COLO668 (cell line): ENCODE measurements at regions not wholly inside any gene's neighbourhood (a gene's known extent, or its start where the extent isn't known, plus 50 kb on each side); places are given as distances from the start of the nearest gene placed in this dataset.

ENCODE experiments used
- DNase-seq: peaks from one replicate; lab custom pipeline; 2025; ENCODE audit not compliant: unreplicated experiment; lab: John Stamatoyannopoulos, UW

GRCh38 chr11:80900265-80900664, 1459.4 kb upstream of the TENM4 start:
- no peak for DNase-seq

GRCh38 chr11:80899381-80899780, 1458.6 kb upstream of the TENM4 start:
- DNase-seq = no peak

- DNase-seq = no peak
Measured at GRCh38 chr11:80898910-80899309, 1458.1 kb upstream of the TENM4 start.

GRCh38 chr11:80886684-80887083, 1445.9 kb upstream of the TENM4 start:
- DNase-seq = no peak

GRCh38 chr11:80873310-80873999, 1432.6 kb upstream of the TENM4 start:
- no peak for DNase-seq

- no peak for DNase-seq
Measured at GRCh38 chr11:80872116-80872728, 1431.4 kb upstream of the TENM4 start.

- no peak for DNase-seq
Measured at GRCh38 chr11:80868831-80869230, 1428.0 kb upstream of the TENM4 start.

GRCh38 chr11:80862011-80862410, 1421.2 kb upstream of the TENM4 start:
- DNase-seq = no peak

- no peak for DNase-seq
Measured at GRCh38 chr11:80861193-80861592, 1420.4 kb upstream of the TENM4 start.

GRCh38 chr11:80860632-80861031, 1419.8 kb upstream of the TENM4 start:
- no peak for DNase-seq

GRCh38 chr11:80856066-80856465, 1415.2 kb upstream of the TENM4 start:
- DNase-seq = no peak

- DNase-seq = no peak
Measured at GRCh38 chr11:80855426-80855825, 1414.6 kb upstream of the TENM4 start.

- DNase-seq = no peak
Measured at GRCh38 chr11:80849253-80849652, 1408.4 kb upstream of the TENM4 start.

GRCh38 chr11:80846979-80847378, 1406.1 kb upstream of the TENM4 start:
- no peak for DNase-seq

GRCh38 chr11:80846442-80846841, 1405.6 kb upstream of the TENM4 start:
- no peak for DNase-seq

- no peak for DNase-seq
Measured at GRCh38 chr11:80844110-80844819, 1403.4 kb upstream of the TENM4 start.

GRCh38 chr11:80843266-80843974, 1402.6 kb upstream of the TENM4 start:
- no peak for DNase-seq

- no peak for DNase-seq
Measured at GRCh38 chr11:80842246-80842645, 1401.4 kb upstream of the TENM4 start.

GRCh38 chr11:80841675-80842074, 1400.8 kb upstream of the TENM4 start:
- no peak for DNase-seq

- no peak for DNase-seq
Measured at GRCh38 chr11:80838153-80838552, 1397.3 kb upstream of the TENM4 start.

- no peak for DNase-seq
Measured at GRCh38 chr11:80837051-80837450, 1396.2 kb upstream of the TENM4 start.

GRCh38 chr11:80831374-80831773, 1390.5 kb upstream of the TENM4 start:
- no peak for DNase-seq
